Ovary (tissue), 3 donors: ENCODE measurements at regions not wholly inside any gene's neighbourhood (a gene's known extent, or its start where the extent isn't known, plus 50 kb on each side); places are given as distances from the start of the nearest gene placed in this dataset.

Source experiments
- POLR2A ChIP-seq: fragments of 450-650 bp; IDR thresholded peaks from one replicate; pipeline ENCODE4 v1.6.1; 2017; ENCODE audit warnings: antibody characterized with exemption, mild to moderate bottlenecking, moderate library complexity
- TF ChIP-seq, protein P1 (sequence below), 3 donors: fragments of 450-650 bp in 2 of 3; fragments of 200-600 bp in 1 of 3; IDR thresholded peaks; one replicate each; pipeline versions ENCODE4 v1.5.1 to v1.8.0; 2016 to 2022; ENCODE audit warnings: antibody characterized with exemption in 3 of 3, mild to moderate bottlenecking in 1 of 3
- donor health status: DM: no; HTN: no; CAD: no.

DNA sequence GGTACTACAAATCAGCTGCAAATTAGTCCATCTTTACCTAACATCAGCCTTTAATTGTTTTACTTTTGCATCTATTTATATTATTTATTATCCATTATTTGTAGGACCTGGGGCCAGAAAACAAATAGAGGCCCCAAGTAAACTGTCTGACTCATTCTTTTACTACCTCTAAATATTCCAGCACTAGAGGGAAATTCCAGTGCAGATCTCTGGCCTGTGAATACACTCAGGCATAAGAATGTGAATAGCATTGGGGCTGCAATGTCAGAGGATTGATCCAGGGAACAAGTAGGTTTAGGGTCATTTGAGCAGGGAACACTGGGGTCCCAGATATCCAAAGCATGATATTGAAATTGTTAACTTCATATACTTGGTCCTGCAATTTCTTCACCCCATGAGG is 176.6 kb upstream of the TYRP1 start:
- TF ChIP-seq, protein P1, sequence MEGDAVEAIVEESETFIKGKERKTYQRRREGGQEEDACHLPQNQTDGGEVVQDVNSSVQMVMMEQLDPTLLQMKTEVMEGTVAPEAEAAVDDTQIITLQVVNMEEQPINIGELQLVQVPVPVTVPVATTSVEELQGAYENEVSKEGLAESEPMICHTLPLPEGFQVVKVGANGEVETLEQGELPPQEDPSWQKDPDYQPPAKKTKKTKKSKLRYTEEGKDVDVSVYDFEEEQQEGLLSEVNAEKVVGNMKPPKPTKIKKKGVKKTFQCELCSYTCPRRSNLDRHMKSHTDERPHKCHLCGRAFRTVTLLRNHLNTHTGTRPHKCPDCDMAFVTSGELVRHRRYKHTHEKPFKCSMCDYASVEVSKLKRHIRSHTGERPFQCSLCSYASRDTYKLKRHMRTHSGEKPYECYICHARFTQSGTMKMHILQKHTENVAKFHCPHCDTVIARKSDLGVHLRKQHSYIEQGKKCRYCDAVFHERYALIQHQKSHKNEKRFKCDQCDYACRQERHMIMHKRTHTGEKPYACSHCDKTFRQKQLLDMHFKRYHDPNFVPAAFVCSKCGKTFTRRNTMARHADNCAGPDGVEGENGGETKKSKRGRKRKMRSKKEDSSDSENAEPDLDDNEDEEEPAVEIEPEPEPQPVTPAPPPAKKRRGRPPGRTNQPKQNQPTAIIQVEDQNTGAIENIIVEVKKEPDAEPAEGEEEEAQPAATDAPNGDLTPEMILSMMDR (IDR thresholded peaks at IDR 0.05) = no peak
- TF ChIP-seq POLR2A = no peak
